ENCODE measurements at regions not wholly inside any gene's neighbourhood (a gene's known extent, or its start where the extent isn't known, plus 50 kb on each side); places are given as distances from the start of the nearest gene placed in this dataset.
"Not testable (repeated sequence)": the region's sequence is repeated elsewhere in the genome, so short reads cannot be mapped to it uniquely, and the experiment has no call there.

- Histone ChIP-seq H3K4ac (ENCODE audit: low read depth, low read length) (peak overlapping the region; percentile 64), H3K23ac (ENCODE audit: low read depth, low read length) (peak overlapping the region; percentile 39), H3K4me2 (ENCODE audit: low read depth, low read length) (peak overlapping the region; percentile 56), H2AK9ac (replicated peaks; ENCODE audit: low read depth, low read length, poor library complexity) (no peak overlapping the region), H4K20me1 (ENCODE audit: insufficient read depth, low read length) (no peaks in the 10 kb centered on the region), H3K4me3 (ENCODE audit: insufficient read depth, low read depth, low read length) (no peak overlapping the region), H3K9me3 (ENCODE audit: control insufficient read depth, insufficient read depth, low read length) (no peaks in the 10 kb centered on the region), H3K56ac (ENCODE audit: extremely low read depth, insufficient read depth, low read length) (peak overlapping the region; percentile 51; the same call in 1 of the 2 replicates), H3K9me1 (ENCODE audit: insufficient read depth, low read length) (peaks cover 6% of the 10 kb centered on the region), H4K91ac (ENCODE audit: insufficient read depth, low read depth, low read length) (peak overlapping the region; percentile 80), H3K9ac (ENCODE audit: low read depth, low read length) (peak overlapping the region; percentile 3; the same call in 1 of the 2 replicates), H4K5ac (ENCODE audit: low read depth, low read length) (peak overlapping the region; percentile 53), H3K4me1 (ENCODE audit: control insufficient read depth, insufficient read depth, low read length) (peaks cover 18% of the 10 kb centered on the region), H3K27me3 (ENCODE audit: control insufficient read depth, insufficient read depth, low read length) (no peaks in the 10 kb centered on the region), H3K14ac (replicated peaks; ENCODE audit: low read depth, low read length) (peak overlapping the region; percentile 14), H2AFZ (replicated peaks; ENCODE audit: low read length, poor library complexity) (peak overlapping the region; percentile 16), H2BK20ac (ENCODE audit: low read depth, low read length) (peak overlapping the region; percentile 58), H2BK15ac (ENCODE audit: low read depth, low read length) (peak overlapping the region; percentile 84; the same call in 2 of the 3 replicates), H2BK120ac (ENCODE audit: low read depth, low read length) (peak overlapping the region; percentile 66), H3K79me1 (ENCODE audit: low read depth in 1 of 2, low read length in 2 of 2) (peaks cover 0 to 5% of the 10 kb centered on the region in 2 experiments; a peak in 2 of 4 replicates), H4K8ac (ENCODE audit: low read depth in 2 of 2, low read length in 2 of 2) (peak overlapping the region; percentile 33 to 53), H3K18ac (ENCODE audit: low read depth, low read length) (peak overlapping the region; percentile 78; the same call in 1 of the 2 replicates), H2BK5ac (ENCODE audit: low read depth, low read length, poor library complexity, severe bottlenecking) (peak overlapping the region; percentile 22), H3K27ac (ENCODE audit: insufficient read depth, low read length) (peak overlapping the region; percentile 39; the same call in 1 of the 2 replicates), H2AK5ac (ENCODE audit: low read depth, low read length) (no peak overlapping the region), H3K36me3 (ENCODE audit: control insufficient read depth, insufficient read depth, low read length) (no peaks in the 10 kb centered on the region)
- 0% methylated on average over 1 of the region's 12 CpGs; no CpG with 5 or more reads in 1 of the 2 experiments for WGBS, 2 experiments (ENCODE audit: extremely low coverage in 2 of 2, insufficient read length in 1 of 2)
- ATAC-seq (ENCODE audit: low read depth), result peak; percentile 56
- POLR2A ChIA-PET (ENCODE audit: unreplicated experiment), result no interaction called here
- BruUV-seq (replicated peaks), result no TSS peak
- intact Hi-C loops (cut with micrococcal nuclease) (loop anchor here (1.0 kb wide), 1 partner anchor 24 kb away; no protein-coding TSS in a partner anchor), dilution Hi-C loops (cut with HindIII; ENCODE audit: low sequenced_read_pairs, unreplicated experiment) (no loop called here), in situ Hi-C loops (cut with MboI; ENCODE audit: low sequenced_read_pairs) (no loop called here)
- peak; percentile 58 for DNase-seq
- TF ChIP-seq RAD21 (IDR thresholded peaks at IDR 0.05; ENCODE audit: low read length) (no peak), BHLHE40 (IDR thresholded peaks at IDR 0.05; ENCODE audit: low read depth, low read length) (no peak)
- CTCF ChIA-PET, result interaction anchor here (0.9 to 1.5 kb wide), 4 partner anchors 10 to 176 kb away, joined by 3 to 4 read pairs (median 3); no protein-coding TSS in a partner anchor
These were observed 170.2 kb upstream of the ZNF217 start for GRCh38 chr20:53763707-53764414.

GRCh38 chr20:53762423-53762798, 168.8 kb upstream of the ZNF217 start:
- H4K20me1 ChIP-seq (ENCODE audit: insufficient read depth, low read length); H3K79me1 ChIP-seq (ENCODE audit: low read depth in 1 of 2, low read length in 2 of 2); POLR2A ChIA-PET (ENCODE audit: unreplicated experiment); H4K8ac ChIP-seq (ENCODE audit: low read depth in 2 of 2, low read length in 2 of 2); H3K9ac ChIP-seq (ENCODE audit: low read depth, low read length); H2BK120ac ChIP-seq (ENCODE audit: low read depth, low read length); H2BK20ac ChIP-seq (ENCODE audit: low read depth, low read length); H3K27ac ChIP-seq (ENCODE audit: insufficient read depth, low read length); H2AK5ac ChIP-seq (ENCODE audit: low read depth, low read length); H4K91ac ChIP-seq (ENCODE audit: insufficient read depth, low read depth, low read length); BruUV-seq (replicated peaks); H2AK9ac ChIP-seq (replicated peaks; ENCODE audit: low read depth, low read length, poor library complexity); H3K4me2 ChIP-seq (ENCODE audit: low read depth, low read length); H3K18ac ChIP-seq (ENCODE audit: low read depth, low read length); H3K36me3 ChIP-seq (ENCODE audit: control insufficient read depth, insufficient read depth, low read length); H3K27me3 ChIP-seq (ENCODE audit: control insufficient read depth, insufficient read depth, low read length); H3K56ac ChIP-seq (ENCODE audit: extremely low read depth, insufficient read depth, low read length); ATAC-seq (ENCODE audit: low read depth); H4K5ac ChIP-seq (ENCODE audit: low read depth, low read length); H2BK15ac ChIP-seq (ENCODE audit: low read depth, low read length); H3K9me1 ChIP-seq (ENCODE audit: insufficient read depth, low read length); H3K4me3 ChIP-seq (ENCODE audit: insufficient read depth, low read depth, low read length); dilution Hi-C loops (cut with HindIII; ENCODE audit: low sequenced_read_pairs, unreplicated experiment); CTCF ChIA-PET; DNase-seq; H2AFZ ChIP-seq (replicated peaks; ENCODE audit: low read length, poor library complexity); H3K14ac ChIP-seq (replicated peaks; ENCODE audit: low read depth, low read length); in situ Hi-C loops (cut with MboI; ENCODE audit: low sequenced_read_pairs); H3K23ac ChIP-seq (ENCODE audit: low read depth, low read length); intact Hi-C loops (cut with micrococcal nuclease); H2BK5ac ChIP-seq (ENCODE audit: low read depth, low read length, poor library complexity, severe bottlenecking); H3K9me3 ChIP-seq (ENCODE audit: control insufficient read depth, insufficient read depth, low read length): not testable (repeated sequence)
- 94% methylated on average over 3 of the region's 11 CpGs; no CpG with 5 or more reads in 1 of the 2 experiments for WGBS, 2 experiments (ENCODE audit: extremely low coverage in 2 of 2, insufficient read length in 1 of 2)
- Histone ChIP-seq H3K4me1 (ENCODE audit: control insufficient read depth, insufficient read depth, low read length) (peaks cover 11% of the 10 kb centered on the region), H3K4ac (ENCODE audit: low read depth, low read length) (0 out of 2 replicates have a peak overlapping the region, but pooled peaks have one; percentile 20)

All from IMR-90 (cell line).